GM12878 (cell line): ENCODE measurements at regions not wholly inside any gene's neighbourhood (a gene's known extent, or its start where the extent isn't known, plus 50 kb on each side); places are given as distances from the start of the nearest gene placed in this dataset.

ENCODE experiments used
- ATAC-seq: fragments of 200-7000 bp; cut with Tn5 transposase; 3 replicates; pipeline ENCODE4 v1.9.1; 2020; ENCODE audit warnings: mild to moderate bottlenecking, moderate library complexity
- BruUV-seq: library from RNA; stranded (reverse); fragments of 400-500 nt; replicated peaks from 2 replicates; lab custom pipeline; 2021; lab: Mats Ljungman, UMichigan
- CTCF ChIA-PET: fragments of 300-600 bp; sonication (Branson Sonifier 250); formaldehyde crosslinking; extraction: SDS; loops from one replicate; lab custom pipeline; 2021; ENCODE audit warnings: inconsistent platforms; lab: Yijun Ruan, JAX
- POLR2A ChIA-PET: fragments of 350-600 bp; formaldehyde crosslinking; extraction: SDS; loops from one replicate; lab custom pipeline; 2021; ENCODE audit warnings: inconsistent platforms; lab: Charles Lee
- RAD21 ChIA-PET: fragments of 300-600 bp; sonication (Branson Sonifier 250); formaldehyde crosslinking; loops from one replicate; lab custom pipeline; 2023; ENCODE audit warnings: antibody characterized with exemption; ENCODE audit not compliant: unreplicated experiment; lab: Charles Lee
- SMC1A ChIA-PET: fragments of 300-600 bp; sonication (Branson Sonifier 250); formaldehyde crosslinking; loops from one replicate; lab custom pipeline; 2023; ENCODE audit not compliant: unreplicated experiment, uncharacterized antibody; lab: Charles Lee
- DNase-seq: peaks from one replicate; pipeline ENCODE4 v3.0.0-alpha.2; 2011; ENCODE audit warnings: low read depth, low spot score
- FAIRE-seq: peaks from 3 replicates; lab custom pipeline; 2011; peaks lifted over from hg19 to GRCh38; lab: Jason Lieb, UNC
- H2AFZ ChIP-seq: 2 replicates; pipeline ENCODE4 v1.6.0; 2011; ENCODE audit warnings: low read depth, low read length, control low read depth; ENCODE audit not compliant: control insufficient read depth
- H3K27ac ChIP-seq: 2 replicates; pipeline ENCODE4 v1.5.1; 2011; ENCODE audit warnings: control low read depth; ENCODE audit not compliant: control insufficient read depth, insufficient read depth
- H3K27me3 ChIP-seq, 2 experiments: replicated peaks in 1 of 2; 2 replicates each; pipeline versions ENCODE4 v1.6.0 to v1.6.1; 2011; ENCODE audit warnings: low read length in 1 of 2; ENCODE audit not compliant: control insufficient read depth in 2 of 2, insufficient read depth in 2 of 2
- H3K36me3 ChIP-seq, 2 experiments: 2 replicates each; pipeline ENCODE4 v1.5.1; 2011; ENCODE audit warnings: low read length in 1 of 2; ENCODE audit not compliant: control insufficient read depth in 2 of 2, insufficient read depth in 2 of 2
- H3K4me1 ChIP-seq: 2 replicates; pipeline ENCODE4 v1.6.1; 2011; ENCODE audit warnings: mild to moderate bottlenecking, low read length, moderate library complexity, mixed read lengths; ENCODE audit not compliant: control insufficient read depth, insufficient read depth
- H3K4me2 ChIP-seq: 2 replicates; pipeline ENCODE4 v1.6.0; 2011; ENCODE audit warnings: control low read depth; ENCODE audit not compliant: control insufficient read depth, insufficient read depth
- H3K4me3 ChIP-seq: fragments of 200-600 bp; sonication (generic); 2 replicates; pipeline ENCODE4 v1.5.1; 2016
- H3K79me2 ChIP-seq: 2 replicates; pipeline ENCODE4 v1.6.0; 2011; ENCODE audit warnings: low read length; ENCODE audit not compliant: control insufficient read depth, insufficient read depth
- H3K9ac ChIP-seq: 2 replicates; pipeline ENCODE4 v1.8.0; 2011; ENCODE audit warnings: low read length, control low read depth, mixed read lengths; ENCODE audit not compliant: control insufficient read depth, insufficient read depth
- H3K9me3 ChIP-seq: replicated peaks from 3 replicates; pipeline ENCODE4 v1.5.1; 2011; ENCODE audit warnings: mild to moderate bottlenecking, low read length; ENCODE audit not compliant: control insufficient read depth, insufficient read depth
- H4K20me1 ChIP-seq: 2 replicates; pipeline ENCODE4 v1.6.0; 2011; ENCODE audit not compliant: control insufficient read depth, insufficient read depth
- CBX3 ChIP-seq: fragments of 200-600 bp; sonication (generic); IDR thresholded peaks from 2 replicates; pipeline ENCODE4 v1.6.1; 2016; ENCODE audit warnings: low read depth, borderline replicate concordance
- DPF2 ChIP-seq: fragments of 450-650 bp; IDR thresholded peaks from 2 replicates; pipeline ENCODE4 v1.6.1; 2017; ENCODE audit warnings: mild to moderate bottlenecking
- SMARCA5 ChIP-seq: fragments of 450-650 bp; IDR thresholded peaks from 2 replicates; pipeline ENCODE4 v1.6.1; 2017; ENCODE audit warnings: mild to moderate bottlenecking
- TCF3 ChIP-seq: IDR thresholded peaks from 2 replicates; pipeline ENCODE4 v1.6.1; 2012; ENCODE audit warnings: low read depth, mild to moderate bottlenecking, low read length, borderline replicate concordance; ENCODE audit not compliant: insufficient read depth
- ZSCAN29 ChIP-seq: fragments of 450-650 bp; IDR thresholded peaks from 2 replicates; pipeline ENCODE4 v1.6.1; 2017; ENCODE audit warnings: mild to moderate bottlenecking, moderate library complexity
- WGBS: methylation state at CpG from one replicate; pipeline ENCODE4 v1.1.6; 2016; ENCODE audit warnings: low lambda C conversion rate; ENCODE audit not compliant: insufficient replicate concordance, insufficient coverage; ENCODE audit errors: missing lambda C conversion rate; 5-methylcytosine and 5-hydroxymethylcytosine counted together
- in situ Hi-C: fragments of 300-500 bp; cut with MboI; formaldehyde crosslinking; loops from 9 replicates; pipeline ENCODE4 v1.14.3; 2018; ENCODE audit warnings: mixed read lengths
- intact Hi-C: fragments of 100-400 bp; cut with micrococcal nuclease; formaldehyde crosslinking; loops from one replicate; pipeline ENCODE4 v1.14.2; 2022; ENCODE audit not compliant: unreplicated experiment
- TF ChIP-seq, protein P1 (sequence below): fragments of 450-650 bp; IDR thresholded peaks from 2 replicates; pipeline ENCODE4 v1.6.1; 2017; ENCODE audit warnings: low read depth, mild to moderate bottlenecking, moderate library complexity
- TF ChIP-seq, protein P2 (sequence below): IDR thresholded peaks from 2 replicates; pipeline ENCODE4 v1.6.1; 2012; ENCODE audit warnings: low read depth, low read length, improper control_type of control experiment
- TF ChIP-seq, protein P3 (sequence below): IDR thresholded peaks from 2 replicates; pipeline ENCODE4 v1.6.1; 2011; ENCODE audit warnings: low read depth, mild to moderate bottlenecking, low read length, moderate library complexity, borderline replicate concordance; ENCODE audit errors: extremely low read depth
- TF ChIP-seq, protein P4 (sequence below): fragments of 450-650 bp; IDR thresholded peaks from 2 replicates; pipeline ENCODE4 v1.6.1; 2017; ENCODE audit warnings: mild to moderate bottlenecking, moderate library complexity
- TF ChIP-seq, protein P5 (sequence below): IDR thresholded peaks from 2 replicates; pipeline ENCODE4 v1.6.1; 2012; ENCODE audit warnings: mild to moderate bottlenecking, low read depth, low read length

DNA sequence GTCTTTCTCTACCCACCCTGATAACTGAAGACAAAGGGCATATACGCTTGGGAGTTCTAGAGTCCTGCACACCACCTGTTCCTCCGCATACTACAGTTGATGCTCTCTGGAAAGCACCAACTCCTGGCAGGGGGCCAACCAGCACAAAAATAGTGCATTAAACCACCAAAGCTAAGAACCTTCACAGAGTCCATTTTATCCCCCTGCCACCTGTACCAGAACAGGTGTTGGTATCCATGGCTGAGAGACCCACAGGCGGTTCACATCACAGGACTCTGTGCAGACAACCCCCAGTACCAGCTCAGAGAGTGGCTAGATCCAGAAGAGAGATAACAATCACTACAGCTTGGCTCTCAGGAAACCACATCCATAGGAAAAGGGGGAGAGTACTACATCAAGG, 114.4 kb upstream of the POU1F1 start:
- Histone ChIP-seq H3K4me3 (no peak overlapping the region), H4K20me1 (no peaks in the 10 kb centered on the region), H3K79me2 (no peaks in the 10 kb centered on the region), H3K36me3 (no peaks in the 10 kb centered on the region), H3K27ac (no peak overlapping the region), H3K4me1 (no peaks in the 10 kb centered on the region), H2AFZ (no peak overlapping the region), H3K27me3 (no peaks in the 10 kb centered on the region), H3K9ac (no peak overlapping the region), H3K4me2 (no peak overlapping the region), H3K9me3 (no peaks in the 10 kb centered on the region)
- no peak for DNase-seq
- no peak for ATAC-seq
- intact Hi-C loops (no loop called here), in situ Hi-C loops (no loop called here)
- WGBS: 43% methylated on average over 3 of the region's 3 CpGs
- BruUV-seq: no TSS peak
- ChIA-PET RAD21 (no interaction called here), SMC1A (no interaction called here), POLR2A (no interaction called here), CTCF (no interaction called here)
- FAIRE-seq: no peak
- TF ChIP-seq CBX3 (no peak), SMARCA5 (no peak), TCF3 (no peak), DPF2 (no peak), ZSCAN29 (no peak)
- TF ChIP-seq, protein P1, sequence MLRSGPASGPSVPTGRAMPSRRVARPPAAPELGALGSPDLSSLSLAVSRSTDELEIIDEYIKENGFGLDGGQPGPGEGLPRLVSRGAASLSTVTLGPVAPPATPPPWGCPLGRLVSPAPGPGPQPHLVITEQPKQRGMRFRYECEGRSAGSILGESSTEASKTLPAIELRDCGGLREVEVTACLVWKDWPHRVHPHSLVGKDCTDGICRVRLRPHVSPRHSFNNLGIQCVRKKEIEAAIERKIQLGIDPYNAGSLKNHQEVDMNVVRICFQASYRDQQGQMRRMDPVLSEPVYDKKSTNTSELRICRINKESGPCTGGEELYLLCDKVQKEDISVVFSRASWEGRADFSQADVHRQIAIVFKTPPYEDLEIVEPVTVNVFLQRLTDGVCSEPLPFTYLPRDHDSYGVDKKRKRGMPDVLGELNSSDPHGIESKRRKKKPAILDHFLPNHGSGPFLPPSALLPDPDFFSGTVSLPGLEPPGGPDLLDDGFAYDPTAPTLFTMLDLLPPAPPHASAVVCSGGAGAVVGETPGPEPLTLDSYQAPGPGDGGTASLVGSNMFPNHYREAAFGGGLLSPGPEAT: no peak
- TF ChIP-seq, protein P2, sequence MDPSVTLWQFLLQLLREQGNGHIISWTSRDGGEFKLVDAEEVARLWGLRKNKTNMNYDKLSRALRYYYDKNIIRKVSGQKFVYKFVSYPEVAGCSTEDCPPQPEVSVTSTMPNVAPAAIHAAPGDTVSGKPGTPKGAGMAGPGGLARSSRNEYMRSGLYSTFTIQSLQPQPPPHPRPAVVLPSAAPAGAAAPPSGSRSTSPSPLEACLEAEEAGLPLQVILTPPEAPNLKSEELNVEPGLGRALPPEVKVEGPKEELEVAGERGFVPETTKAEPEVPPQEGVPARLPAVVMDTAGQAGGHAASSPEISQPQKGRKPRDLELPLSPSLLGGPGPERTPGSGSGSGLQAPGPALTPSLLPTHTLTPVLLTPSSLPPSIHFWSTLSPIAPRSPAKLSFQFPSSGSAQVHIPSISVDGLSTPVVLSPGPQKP: no peak
- TF ChIP-seq, protein P3, sequence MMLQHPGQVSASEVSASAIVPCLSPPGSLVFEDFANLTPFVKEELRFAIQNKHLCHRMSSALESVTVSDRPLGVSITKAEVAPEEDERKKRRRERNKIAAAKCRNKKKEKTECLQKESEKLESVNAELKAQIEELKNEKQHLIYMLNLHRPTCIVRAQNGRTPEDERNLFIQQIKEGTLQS: no peak
- TF ChIP-seq, protein P4, sequence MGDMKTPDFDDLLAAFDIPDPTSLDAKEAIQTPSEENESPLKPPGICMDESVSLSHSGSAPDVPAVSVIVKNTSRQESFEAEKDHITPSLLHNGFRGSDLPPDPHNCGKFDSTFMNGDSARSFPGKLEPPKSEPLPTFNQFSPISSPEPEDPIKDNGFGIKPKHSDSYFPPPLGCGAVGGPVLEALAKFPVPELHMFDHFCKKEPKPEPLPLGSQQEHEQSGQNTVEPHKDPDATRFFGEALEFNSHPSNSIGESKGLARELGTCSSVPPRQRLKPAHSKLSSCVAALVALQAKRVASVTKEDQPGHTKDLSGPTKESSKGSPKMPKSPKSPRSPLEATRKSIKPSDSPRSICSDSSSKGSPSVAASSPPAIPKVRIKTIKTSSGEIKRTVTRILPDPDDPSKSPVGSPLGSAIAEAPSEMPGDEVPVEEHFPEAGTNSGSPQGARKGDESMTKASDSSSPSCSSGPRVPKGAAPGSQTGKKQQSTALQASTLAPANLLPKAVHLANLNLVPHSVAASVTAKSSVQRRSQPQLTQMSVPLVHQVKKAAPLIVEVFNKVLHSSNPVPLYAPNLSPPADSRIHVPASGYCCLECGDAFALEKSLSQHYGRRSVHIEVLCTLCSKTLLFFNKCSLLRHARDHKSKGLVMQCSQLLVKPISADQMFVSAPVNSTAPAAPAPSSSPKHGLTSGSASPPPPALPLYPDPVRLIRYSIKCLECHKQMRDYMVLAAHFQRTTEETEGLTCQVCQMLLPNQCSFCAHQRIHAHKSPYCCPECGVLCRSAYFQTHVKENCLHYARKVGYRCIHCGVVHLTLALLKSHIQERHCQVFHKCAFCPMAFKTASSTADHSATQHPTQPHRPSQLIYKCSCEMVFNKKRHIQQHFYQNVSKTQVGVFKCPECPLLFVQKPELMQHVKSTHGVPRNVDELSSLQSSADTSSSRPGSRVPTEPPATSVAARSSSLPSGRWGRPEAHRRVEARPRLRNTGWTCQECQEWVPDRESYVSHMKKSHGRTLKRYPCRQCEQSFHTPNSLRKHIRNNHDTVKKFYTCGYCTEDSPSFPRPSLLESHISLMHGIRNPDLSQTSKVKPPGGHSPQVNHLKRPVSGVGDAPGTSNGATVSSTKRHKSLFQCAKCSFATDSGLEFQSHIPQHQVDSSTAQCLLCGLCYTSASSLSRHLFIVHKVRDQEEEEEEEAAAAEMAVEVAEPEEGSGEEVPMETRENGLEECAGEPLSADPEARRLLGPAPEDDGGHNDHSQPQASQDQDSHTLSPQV: no peak
- TF ChIP-seq, protein P5, sequence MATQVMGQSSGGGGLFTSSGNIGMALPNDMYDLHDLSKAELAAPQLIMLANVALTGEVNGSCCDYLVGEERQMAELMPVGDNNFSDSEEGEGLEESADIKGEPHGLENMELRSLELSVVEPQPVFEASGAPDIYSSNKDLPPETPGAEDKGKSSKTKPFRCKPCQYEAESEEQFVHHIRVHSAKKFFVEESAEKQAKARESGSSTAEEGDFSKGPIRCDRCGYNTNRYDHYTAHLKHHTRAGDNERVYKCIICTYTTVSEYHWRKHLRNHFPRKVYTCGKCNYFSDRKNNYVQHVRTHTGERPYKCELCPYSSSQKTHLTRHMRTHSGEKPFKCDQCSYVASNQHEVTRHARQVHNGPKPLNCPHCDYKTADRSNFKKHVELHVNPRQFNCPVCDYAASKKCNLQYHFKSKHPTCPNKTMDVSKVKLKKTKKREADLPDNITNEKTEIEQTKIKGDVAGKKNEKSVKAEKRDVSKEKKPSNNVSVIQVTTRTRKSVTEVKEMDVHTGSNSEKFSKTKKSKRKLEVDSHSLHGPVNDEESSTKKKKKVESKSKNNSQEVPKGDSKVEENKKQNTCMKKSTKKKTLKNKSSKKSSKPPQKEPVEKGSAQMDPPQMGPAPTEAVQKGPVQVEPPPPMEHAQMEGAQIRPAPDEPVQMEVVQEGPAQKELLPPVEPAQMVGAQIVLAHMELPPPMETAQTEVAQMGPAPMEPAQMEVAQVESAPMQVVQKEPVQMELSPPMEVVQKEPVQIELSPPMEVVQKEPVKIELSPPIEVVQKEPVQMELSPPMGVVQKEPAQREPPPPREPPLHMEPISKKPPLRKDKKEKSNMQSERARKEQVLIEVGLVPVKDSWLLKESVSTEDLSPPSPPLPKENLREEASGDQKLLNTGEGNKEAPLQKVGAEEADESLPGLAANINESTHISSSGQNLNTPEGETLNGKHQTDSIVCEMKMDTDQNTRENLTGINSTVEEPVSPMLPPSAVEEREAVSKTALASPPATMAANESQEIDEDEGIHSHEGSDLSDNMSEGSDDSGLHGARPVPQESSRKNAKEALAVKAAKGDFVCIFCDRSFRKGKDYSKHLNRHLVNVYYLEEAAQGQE: no peak
